ENCODE measurements at regions not wholly inside any gene's neighbourhood (a gene's known extent, or its start where the extent isn't known, plus 50 kb on each side); places are given as distances from the start of the nearest gene placed in this dataset.

DNA sequence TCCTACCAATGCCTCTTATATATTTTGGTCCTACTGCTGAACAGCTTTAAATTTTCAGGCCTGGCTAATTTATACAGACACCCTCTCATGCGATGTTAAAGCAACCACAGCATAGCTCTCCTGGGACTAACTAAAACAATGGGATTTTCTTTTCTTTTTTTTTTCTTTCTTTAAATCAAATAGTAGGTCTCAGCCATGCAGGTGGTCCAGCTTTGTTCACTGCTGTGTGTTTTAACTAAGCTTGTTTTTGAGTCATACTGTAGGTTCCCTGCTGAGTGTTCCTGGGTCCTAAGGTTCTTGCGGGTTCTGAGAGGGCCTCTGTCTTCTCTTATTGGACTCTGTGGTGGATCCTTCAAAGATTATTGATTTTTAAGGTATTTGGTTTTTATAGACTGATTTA is 113.1 kb upstream of the SORCS1 start:
- intact Hi-C loops (cut with DNase I): no loop called here
- WGBS, 2 donors: 80 to 94% methylated on average over 2 of the region's 2 CpGs

GRCh38 chr10:107275806-107276205 is 111.3 kb upstream of the SORCS1 start:
- no peak for DNase-seq
- H3K27me3 ChIP-seq: no peaks in the 10 kb centered on the region
- H3K4me3 ChIP-seq: no peak overlapping the region
- no peaks in the 10 kb centered on the region for H3K9me3 ChIP-seq
- intact Hi-C loops (cut with DNase I): no loop called here
- WGBS, 2 donors: 80 to 83% methylated on average over 3 of the region's 3 CpGs
- TF ChIP-seq POLR2AphosphoS5 (IDR thresholded peaks at IDR 0.05): no peak
- TF ChIP-seq, protein P1, sequence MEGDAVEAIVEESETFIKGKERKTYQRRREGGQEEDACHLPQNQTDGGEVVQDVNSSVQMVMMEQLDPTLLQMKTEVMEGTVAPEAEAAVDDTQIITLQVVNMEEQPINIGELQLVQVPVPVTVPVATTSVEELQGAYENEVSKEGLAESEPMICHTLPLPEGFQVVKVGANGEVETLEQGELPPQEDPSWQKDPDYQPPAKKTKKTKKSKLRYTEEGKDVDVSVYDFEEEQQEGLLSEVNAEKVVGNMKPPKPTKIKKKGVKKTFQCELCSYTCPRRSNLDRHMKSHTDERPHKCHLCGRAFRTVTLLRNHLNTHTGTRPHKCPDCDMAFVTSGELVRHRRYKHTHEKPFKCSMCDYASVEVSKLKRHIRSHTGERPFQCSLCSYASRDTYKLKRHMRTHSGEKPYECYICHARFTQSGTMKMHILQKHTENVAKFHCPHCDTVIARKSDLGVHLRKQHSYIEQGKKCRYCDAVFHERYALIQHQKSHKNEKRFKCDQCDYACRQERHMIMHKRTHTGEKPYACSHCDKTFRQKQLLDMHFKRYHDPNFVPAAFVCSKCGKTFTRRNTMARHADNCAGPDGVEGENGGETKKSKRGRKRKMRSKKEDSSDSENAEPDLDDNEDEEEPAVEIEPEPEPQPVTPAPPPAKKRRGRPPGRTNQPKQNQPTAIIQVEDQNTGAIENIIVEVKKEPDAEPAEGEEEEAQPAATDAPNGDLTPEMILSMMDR (IDR thresholded peaks at IDR 0.05): no peak
- no peak overlapping the region for H3K27ac ChIP-seq
- H3K4me1 ChIP-seq: peaks cover 0 to 10% (median 5%) of the 10 kb centered on the region in 4 donors
- H3K36me3 ChIP-seq: no peaks in the 10 kb centered on the region

More for the DNA sequence above, 113.1 kb upstream of the SORCS1 start:
- TF ChIP-seq, protein P1 (IDR thresholded peaks at IDR 0.05): no peak
- no peak for TF ChIP-seq POLR2A (IDR thresholded peaks at IDR 0.05)
- no peak for TF ChIP-seq EP300 (IDR thresholded peaks at IDR 0.05)
- no peak for TF ChIP-seq POLR2AphosphoS5 (IDR thresholded peaks at IDR 0.05)
- peaks cover 0 to 10% (median 5%) of the 10 kb centered on the region in 4 donors for H3K4me1 ChIP-seq
- no peak overlapping the region for H3K27ac ChIP-seq
- no peaks in the 10 kb centered on the region for H3K9me3 ChIP-seq
- H3K27me3 ChIP-seq: no peaks in the 10 kb centered on the region
- no peak for DNase-seq
- H3K4me3 ChIP-seq: no peak overlapping the region
- H3K36me3 ChIP-seq: no peaks in the 10 kb centered on the region

DNA sequence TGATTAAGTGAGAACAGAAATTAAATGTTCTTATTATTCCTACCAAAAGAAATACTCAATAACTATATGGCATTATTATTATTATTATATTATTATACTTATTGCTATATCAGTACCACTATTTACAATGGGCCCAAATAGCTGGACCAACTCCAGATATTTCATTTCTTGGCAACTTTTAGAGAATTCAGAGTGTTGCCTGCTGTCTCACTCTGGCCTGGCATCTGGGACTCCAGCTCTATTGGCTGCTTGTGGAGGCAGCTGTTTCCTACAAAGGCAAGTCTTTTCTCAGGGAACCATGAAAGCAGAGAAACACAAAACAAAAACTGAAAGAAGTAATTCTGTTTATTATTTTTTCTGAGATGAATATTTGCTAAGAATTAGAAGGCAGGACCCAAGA is 105.1 kb upstream of the SORCS1 start:
- H3K27me3 ChIP-seq: no peaks in the 10 kb centered on the region
- no peaks in the 10 kb centered on the region for H3K36me3 ChIP-seq
- H3K9me3 ChIP-seq: no peaks in the 10 kb centered on the region
- no peaks in the 10 kb centered on the region for H3K4me1 ChIP-seq
- no peak for DNase-seq
- TF ChIP-seq, protein P1 (IDR thresholded peaks at IDR 0.05): no peak
- TF ChIP-seq POLR2A (IDR thresholded peaks at IDR 0.05) (no peak), POLR2AphosphoS5 (IDR thresholded peaks at IDR 0.05) (no peak), EP300 (IDR thresholded peaks at IDR 0.05) (no peak)
- H3K4me3 ChIP-seq: no peak overlapping the region
- intact Hi-C loops (cut with DNase I): no loop called here
- no peak overlapping the region for H3K27ac ChIP-seq

DNA sequence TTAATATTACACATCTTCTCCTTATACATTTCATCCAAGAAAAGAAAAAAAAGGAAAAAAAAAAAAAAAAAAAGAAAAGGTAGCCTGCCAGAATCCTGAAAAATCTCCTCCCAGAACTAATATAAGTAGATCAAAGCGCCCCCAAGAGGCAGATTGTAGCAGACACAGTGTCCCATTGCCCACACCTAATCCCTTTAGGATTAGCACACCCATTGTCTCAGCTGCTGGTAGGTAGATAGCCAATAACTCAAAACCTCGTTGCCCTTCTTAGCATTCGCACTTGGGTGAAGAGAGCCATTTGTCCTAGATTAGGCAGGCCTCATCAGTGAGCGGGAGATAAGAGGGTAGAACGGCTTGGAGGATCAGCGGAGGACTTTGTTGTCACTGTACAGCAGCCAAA is 100.2 kb upstream of the SORCS1 start:
- Histone ChIP-seq H3K4me1 (no peaks in the 10 kb centered on the region), H3K36me3 (no peaks in the 10 kb centered on the region), H3K27me3 (no peaks in the 10 kb centered on the region), H3K9me3 (no peaks in the 10 kb centered on the region), H3K27ac (no peak overlapping the region), H3K4me3 (no peak overlapping the region)
- no peak for DNase-seq
- intact Hi-C loops (cut with DNase I): no loop called here
- 62 to 67% methylated on average over 6 of the region's 6 CpGs for WGBS, 2 donors
- TF ChIP-seq POLR2A (IDR thresholded peaks at IDR 0.05) (no peak), POLR2AphosphoS5 (IDR thresholded peaks at IDR 0.05) (no peak), EP300 (IDR thresholded peaks at IDR 0.05) (no peak)
- TF ChIP-seq, protein P1 (IDR thresholded peaks at IDR 0.05): no peak

DNA sequence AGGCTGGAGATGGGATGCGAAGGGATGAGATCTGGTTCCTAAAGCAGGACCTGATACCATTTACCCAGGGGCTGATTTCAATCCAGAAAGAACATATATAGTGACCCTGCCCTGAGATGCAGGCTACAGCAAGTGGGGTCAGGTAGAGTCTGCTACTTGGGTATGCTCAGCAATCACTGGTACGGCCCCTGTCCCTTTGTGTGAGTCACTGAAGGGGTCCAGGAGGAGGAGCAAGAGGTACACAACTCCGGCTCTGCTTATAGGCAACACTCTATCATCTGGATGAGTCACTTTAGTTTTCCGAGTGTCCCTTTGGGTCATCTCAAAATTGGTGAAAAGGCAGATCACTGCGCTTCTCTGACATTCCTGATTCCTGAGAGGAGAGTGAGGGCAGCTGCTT is 79.6 kb upstream of the SORCS1 start:
- no peak for TF ChIP-seq POLR2A (IDR thresholded peaks at IDR 0.05)
- TF ChIP-seq, protein P1 (IDR thresholded peaks at IDR 0.05): no peak
- TF ChIP-seq POLR2AphosphoS5 (IDR thresholded peaks at IDR 0.05): no peak
- TF ChIP-seq EP300 (IDR thresholded peaks at IDR 0.05): no peak
- Histone ChIP-seq H3K36me3 (no peaks in the 10 kb centered on the region), H3K9me3 (no peaks in the 10 kb centered on the region)

More for the DNA sequence above, 79.6 kb upstream of the SORCS1 start:
- DNase-seq: no peak
- intact Hi-C loops (cut with DNase I): no loop called here
- H3K27ac ChIP-seq: no peak overlapping the region
- H3K4me3 ChIP-seq: no peak overlapping the region
- no peaks in the 10 kb centered on the region for H3K27me3 ChIP-seq
- no peaks in the 10 kb centered on the region for H3K4me1 ChIP-seq
- 88 to 92% methylated on average over 5 of the region's 5 CpGs for WGBS, 2 donors
